Spleen (tissue), 7 donors: ENCODE measurements at regions not wholly inside any gene's neighbourhood (a gene's known extent, or its start where the extent isn't known, plus 50 kb on each side); places are given as distances from the start of the nearest gene placed in this dataset.
A peak's percentile ranks its signal among the peaks of the same experiment; 100 is the strongest.

Experiments
- POLR2A ChIP-seq, 3 donors: fragments of 450-650 bp; IDR thresholded peaks; one replicate each; pipeline ENCODE4 v1.5.1; 2017; ENCODE audit warnings: antibody characterized with exemption in 3 of 3, mild to moderate bottlenecking in 1 of 3
- TF ChIP-seq, protein P1 (sequence below), 11 experiments: fragments of 200-600 bp in 7 of 11; fragments of 450-650 bp in 4 of 11; sonication (generic) in 4 of 11; IDR thresholded peaks in 8 of 11; conservative IDR thresholded peaks in 3 of 11; 1 replicate in 7 of 11; 2 replicates in 4 of 11; pipeline versions ENCODE4 v1.4.0 to v1.8.0; 2016 to 2021; ENCODE audit warnings: antibody characterized with exemption in 11 of 11, inconsistent platforms in 4 of 11, mild to moderate bottlenecking in 1 of 11
- donor health status: DM: no; HTN: no; CAD: no; lungs with moderate emphysema.
- donor health status: DM: no; HTN: no; CAD: no.
- donor health status: DM: no; HTN: no; CAD: no.

DNA sequence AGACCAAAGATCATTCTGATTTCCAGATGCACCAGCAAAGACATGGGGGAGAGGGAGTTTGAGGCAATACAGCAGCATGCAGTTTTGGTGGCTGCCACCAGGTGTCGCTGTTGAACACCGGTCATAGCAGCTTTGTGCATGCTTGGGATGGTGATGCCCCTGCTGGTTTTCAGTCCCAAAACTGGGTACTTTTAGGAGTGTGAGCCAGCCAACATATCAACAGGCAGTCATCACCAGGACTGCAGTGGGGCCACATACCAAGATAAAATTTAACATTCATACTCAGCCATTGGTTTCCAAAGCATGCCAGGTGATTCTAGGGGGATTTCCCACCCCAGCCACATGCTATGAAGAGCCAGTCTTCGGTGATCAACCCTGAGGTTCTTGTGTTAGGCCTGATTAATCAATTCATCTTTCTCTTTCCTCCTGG lies 64.2 kb downstream of the PHETA1 start:
- TF ChIP-seq, protein P1, sequence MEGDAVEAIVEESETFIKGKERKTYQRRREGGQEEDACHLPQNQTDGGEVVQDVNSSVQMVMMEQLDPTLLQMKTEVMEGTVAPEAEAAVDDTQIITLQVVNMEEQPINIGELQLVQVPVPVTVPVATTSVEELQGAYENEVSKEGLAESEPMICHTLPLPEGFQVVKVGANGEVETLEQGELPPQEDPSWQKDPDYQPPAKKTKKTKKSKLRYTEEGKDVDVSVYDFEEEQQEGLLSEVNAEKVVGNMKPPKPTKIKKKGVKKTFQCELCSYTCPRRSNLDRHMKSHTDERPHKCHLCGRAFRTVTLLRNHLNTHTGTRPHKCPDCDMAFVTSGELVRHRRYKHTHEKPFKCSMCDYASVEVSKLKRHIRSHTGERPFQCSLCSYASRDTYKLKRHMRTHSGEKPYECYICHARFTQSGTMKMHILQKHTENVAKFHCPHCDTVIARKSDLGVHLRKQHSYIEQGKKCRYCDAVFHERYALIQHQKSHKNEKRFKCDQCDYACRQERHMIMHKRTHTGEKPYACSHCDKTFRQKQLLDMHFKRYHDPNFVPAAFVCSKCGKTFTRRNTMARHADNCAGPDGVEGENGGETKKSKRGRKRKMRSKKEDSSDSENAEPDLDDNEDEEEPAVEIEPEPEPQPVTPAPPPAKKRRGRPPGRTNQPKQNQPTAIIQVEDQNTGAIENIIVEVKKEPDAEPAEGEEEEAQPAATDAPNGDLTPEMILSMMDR (IDR thresholded peaks at IDR 0.05 in 8 of 11, conservative IDR thresholded peaks at IDR 0.05 in 3 of 11) = peak in 8 of 11 experiments; percentile 6 to 60 (median 41)
- TF ChIP-seq POLR2A (IDR thresholded peaks at IDR 0.05) = no peak
